ENCODE measurements at regions not wholly inside any gene's neighbourhood (a gene's known extent, or its start where the extent isn't known, plus 50 kb on each side); places are given as distances from the start of the nearest gene placed in this dataset.
"Not testable (repeated sequence)": the region's sequence is repeated elsewhere in the genome, so short reads cannot be mapped to it uniquely, and the experiment has no call there.

DNA sequence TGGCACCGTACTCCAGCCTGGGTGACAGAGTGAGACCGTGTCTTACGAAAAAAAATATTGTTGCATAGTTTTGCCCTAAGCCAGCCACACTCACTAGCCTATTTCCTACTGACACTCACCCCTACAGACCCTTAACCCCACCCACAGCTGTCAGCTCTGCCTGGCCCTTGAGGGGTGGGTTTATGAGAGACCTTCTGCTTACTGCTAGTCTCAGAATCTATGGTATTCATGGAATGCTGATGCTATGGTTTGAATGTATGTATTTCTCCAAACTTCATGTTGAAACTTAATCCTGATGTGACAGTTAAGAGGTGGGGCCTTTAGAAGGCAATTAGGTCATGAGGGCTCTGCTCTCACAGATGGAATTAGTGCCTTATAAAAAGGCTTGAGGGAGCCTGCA, 79.2 kb upstream of the LRCH1 start:
- TF ChIP-seq, protein P1, sequence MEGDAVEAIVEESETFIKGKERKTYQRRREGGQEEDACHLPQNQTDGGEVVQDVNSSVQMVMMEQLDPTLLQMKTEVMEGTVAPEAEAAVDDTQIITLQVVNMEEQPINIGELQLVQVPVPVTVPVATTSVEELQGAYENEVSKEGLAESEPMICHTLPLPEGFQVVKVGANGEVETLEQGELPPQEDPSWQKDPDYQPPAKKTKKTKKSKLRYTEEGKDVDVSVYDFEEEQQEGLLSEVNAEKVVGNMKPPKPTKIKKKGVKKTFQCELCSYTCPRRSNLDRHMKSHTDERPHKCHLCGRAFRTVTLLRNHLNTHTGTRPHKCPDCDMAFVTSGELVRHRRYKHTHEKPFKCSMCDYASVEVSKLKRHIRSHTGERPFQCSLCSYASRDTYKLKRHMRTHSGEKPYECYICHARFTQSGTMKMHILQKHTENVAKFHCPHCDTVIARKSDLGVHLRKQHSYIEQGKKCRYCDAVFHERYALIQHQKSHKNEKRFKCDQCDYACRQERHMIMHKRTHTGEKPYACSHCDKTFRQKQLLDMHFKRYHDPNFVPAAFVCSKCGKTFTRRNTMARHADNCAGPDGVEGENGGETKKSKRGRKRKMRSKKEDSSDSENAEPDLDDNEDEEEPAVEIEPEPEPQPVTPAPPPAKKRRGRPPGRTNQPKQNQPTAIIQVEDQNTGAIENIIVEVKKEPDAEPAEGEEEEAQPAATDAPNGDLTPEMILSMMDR (IDR thresholded peaks at IDR 0.05; ENCODE audit: insufficient read depth, low read length, poor library complexity, severe bottlenecking), result no peak
- no peak for DNase-seq (ENCODE audit: low read depth)
- Histone ChIP-seq H3K27me3 (ENCODE audit: control insufficient read depth, insufficient read depth, low read length) (no peaks in the 10 kb centered on the region), H3K36me3 (ENCODE audit: control insufficient read depth, insufficient read depth, low read length) (no peaks in the 10 kb centered on the region), H3K4me3 (ENCODE audit: low read depth, low read length) (no peak overlapping the region)

DNA sequence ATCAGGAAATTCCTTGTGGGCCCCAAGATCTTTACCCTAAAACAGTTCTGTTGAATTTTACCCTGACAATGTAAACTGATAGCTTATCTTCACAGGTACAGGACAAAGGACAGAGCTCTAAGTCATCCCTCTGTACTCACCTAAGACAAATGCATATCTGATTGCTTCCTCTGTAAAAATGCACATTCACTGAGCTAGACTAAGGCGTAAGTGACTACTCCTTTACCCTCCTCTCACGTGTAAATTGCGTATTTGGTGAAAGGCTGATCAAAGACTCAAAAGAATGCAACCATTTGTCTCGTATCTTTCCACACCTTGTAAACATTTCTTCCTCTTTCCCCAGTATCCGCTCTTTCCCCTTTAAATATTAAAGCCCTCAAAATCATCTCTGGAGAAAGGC, 80.6 kb upstream of the LRCH1 start:
- no peaks in the 10 kb centered on the region for H3K27me3 ChIP-seq (ENCODE audit: control insufficient read depth, insufficient read depth, low read length)
- DNase-seq (ENCODE audit: low read depth), result no peak
- no peaks in the 10 kb centered on the region for H3K36me3 ChIP-seq (ENCODE audit: control insufficient read depth, insufficient read depth, low read length)
- H3K4me3 ChIP-seq (ENCODE audit: low read depth, low read length), result no peak overlapping the region
- TF ChIP-seq, protein P1 (IDR thresholded peaks at IDR 0.05; ENCODE audit: insufficient read depth, low read length, poor library complexity, severe bottlenecking), result no peak

DNA sequence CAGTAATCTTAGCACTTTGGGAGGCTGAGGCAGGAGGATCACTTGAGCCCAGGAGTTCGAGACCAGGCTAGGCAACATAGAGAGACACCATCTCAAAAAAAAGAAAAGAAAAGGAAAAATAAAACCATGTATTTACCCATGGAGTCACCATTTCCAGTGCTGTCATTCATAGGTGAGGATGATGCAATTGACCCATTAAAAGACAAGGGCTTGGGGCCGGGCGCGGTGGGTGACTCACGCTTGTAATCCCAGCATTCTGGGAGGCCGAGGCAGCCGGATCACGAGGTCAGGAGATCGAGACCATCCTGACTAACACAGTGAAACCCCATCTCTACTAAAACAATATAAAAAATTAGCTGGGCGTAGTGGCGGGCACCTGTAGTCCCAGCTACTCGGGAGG, 82.6 kb upstream of the RUBCNL start:
- not testable (repeated sequence) for H3K36me3 ChIP-seq (ENCODE audit: control insufficient read depth, insufficient read depth, low read length); DNase-seq (ENCODE audit: low read depth); H3K4me3 ChIP-seq (ENCODE audit: low read depth, low read length); H3K27me3 ChIP-seq (ENCODE audit: control insufficient read depth, insufficient read depth, low read length)

DNA sequence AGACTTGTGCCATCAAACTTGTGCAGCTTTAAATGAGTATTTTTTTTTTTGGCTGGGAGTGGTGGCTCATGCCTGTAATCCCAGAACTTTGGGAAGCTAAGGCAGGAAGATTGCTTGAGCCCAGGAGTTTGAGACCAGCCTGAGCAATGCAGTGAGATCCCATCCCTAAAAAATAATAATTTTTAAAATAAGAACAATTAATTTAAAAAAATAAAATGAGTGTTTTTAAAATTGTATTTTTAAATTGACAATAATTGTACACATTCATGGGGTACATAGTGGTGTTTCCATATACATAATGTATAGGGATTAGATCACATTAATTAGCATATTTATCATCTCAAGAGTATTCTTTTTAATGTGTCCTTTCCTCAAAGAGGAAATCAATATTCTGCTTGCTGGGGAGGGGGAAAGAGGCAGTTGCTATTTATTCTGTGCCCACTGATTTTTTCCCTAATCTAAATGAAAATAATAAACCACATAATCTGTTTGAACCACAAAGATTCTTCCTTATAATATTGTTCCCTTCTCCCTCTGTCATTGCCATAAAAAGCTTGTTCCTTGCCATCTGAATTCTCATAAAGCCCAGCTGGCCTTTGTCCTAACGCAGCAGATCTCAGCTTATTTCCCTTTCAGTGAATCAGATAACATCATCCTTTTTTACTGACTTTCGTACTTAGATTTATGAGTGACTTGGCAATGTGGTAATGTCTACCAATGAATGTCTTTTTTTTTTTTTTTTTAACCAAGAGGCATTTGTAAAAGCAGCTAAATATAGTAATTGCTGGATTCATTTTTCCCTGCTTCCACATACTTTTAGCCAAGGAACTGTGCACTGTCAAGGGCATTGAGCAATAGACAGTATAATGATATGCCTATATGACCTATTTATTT, 81.8 kb upstream of the RUBCNL start:
- H3K27me3 ChIP-seq (ENCODE audit: control insufficient read depth, insufficient read depth, low read length), result no peaks in the 10 kb centered on the region
- no peak overlapping the region for H3K4me3 ChIP-seq (ENCODE audit: low read depth, low read length)
- peak; percentile 10 for DNase-seq (ENCODE audit: low read depth)
- H3K36me3 ChIP-seq (ENCODE audit: control insufficient read depth, insufficient read depth, low read length), result no peaks in the 10 kb centered on the region
- TF ChIP-seq, protein P1 (IDR thresholded peaks at IDR 0.05; ENCODE audit: insufficient read depth, low read length, poor library complexity, severe bottlenecking), result no peak

DNA sequence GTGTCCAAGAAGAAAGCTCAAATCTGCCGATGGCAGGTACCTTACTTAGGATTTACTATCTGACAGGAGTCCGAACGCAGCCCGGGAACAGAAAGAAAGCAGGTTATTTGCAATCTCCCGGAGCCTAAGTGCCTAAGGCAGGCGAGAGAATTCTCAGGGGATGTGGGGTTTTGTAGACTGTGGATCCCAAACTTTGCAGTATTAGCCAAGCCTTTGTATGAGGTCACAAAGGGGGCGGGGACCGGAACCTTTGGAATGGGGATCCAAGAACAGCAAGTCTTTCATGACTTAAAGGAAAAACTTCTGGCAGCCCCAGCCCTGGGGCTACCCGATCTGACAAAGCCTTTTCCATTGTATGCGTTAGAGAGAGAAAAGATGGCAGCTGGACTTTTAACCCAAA, 80.6 kb upstream of the RUBCNL start:
- H3K36me3 ChIP-seq (ENCODE audit: control insufficient read depth, insufficient read depth, low read length); H3K4me3 ChIP-seq (ENCODE audit: low read depth, low read length); DNase-seq (ENCODE audit: low read depth); H3K27me3 ChIP-seq (ENCODE audit: control insufficient read depth, insufficient read depth, low read length): not testable (repeated sequence)

DNA sequence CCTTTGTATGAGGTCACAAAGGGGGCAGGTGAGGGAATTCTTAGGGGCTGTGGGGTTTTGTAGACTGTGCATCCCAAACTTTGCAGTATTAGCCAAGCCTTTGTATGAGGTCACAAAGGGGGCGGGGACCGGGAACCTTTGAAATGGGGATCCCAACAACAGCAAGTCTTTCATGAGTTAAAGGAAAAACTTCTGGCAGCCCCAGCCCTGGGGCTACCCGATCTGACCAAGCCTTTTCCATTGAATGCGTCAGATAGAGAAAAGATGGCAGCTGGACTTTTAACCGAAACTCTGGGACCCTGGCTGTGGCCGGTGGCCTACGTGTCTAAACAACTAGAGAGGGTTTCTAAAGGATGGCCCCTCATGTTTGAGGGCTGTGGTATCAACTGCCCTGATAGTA, 79.0 kb upstream of the RUBCNL start:
- H3K36me3 ChIP-seq (ENCODE audit: control insufficient read depth, insufficient read depth, low read length); H3K27me3 ChIP-seq (ENCODE audit: control insufficient read depth, insufficient read depth, low read length); DNase-seq (ENCODE audit: low read depth); H3K4me3 ChIP-seq (ENCODE audit: low read depth, low read length): not testable (repeated sequence)

DNA sequence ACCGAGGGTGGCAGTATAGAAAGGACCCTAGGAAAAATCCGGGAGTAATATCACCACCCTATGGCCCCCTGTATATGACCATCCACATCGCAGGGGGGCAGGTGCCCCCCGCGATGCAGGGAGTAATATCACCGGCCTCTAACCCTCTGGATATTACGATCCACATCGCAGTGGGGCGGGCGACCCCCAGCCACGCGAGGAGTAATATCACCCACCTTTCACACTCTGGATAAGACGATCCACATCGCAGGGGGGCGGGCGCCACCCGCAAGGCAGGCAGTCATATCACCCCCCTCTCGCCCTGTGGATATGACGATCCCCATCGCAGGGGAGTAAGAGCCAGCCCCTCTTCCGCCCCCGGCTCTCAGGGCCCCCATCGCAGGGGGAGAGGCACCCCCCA, 76.7 kb upstream of the RUBCNL start:
- no peak overlapping the region for H3K4me3 ChIP-seq (ENCODE audit: low read depth, low read length)
- no peaks in the 10 kb centered on the region for H3K36me3 ChIP-seq (ENCODE audit: control insufficient read depth, insufficient read depth, low read length)
- H3K27me3 ChIP-seq (ENCODE audit: control insufficient read depth, insufficient read depth, low read length), result no peaks in the 10 kb centered on the region
- TF ChIP-seq, protein P1 (IDR thresholded peaks at IDR 0.05; ENCODE audit: insufficient read depth, low read length, poor library complexity, severe bottlenecking), result no peak
- no peak for DNase-seq (ENCODE audit: low read depth)

DNA sequence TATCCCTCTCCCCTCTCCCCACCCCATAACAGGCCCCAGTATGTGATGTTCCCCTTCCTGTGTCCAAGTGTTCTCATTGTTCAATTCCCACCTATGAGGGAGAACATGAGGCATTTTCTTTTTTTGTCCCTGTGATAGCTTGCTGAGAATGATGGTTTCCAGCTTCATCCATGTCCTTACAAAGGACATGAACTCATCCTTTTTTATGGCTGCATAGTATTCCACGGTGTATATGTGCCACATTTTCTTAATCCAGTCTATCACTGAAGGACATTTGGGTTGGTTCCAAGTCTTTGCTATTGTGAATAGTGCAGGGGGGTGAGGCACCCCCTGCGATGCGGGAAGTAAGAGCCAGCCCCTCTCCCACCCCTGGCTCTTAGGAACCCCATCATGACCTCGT, 73.2 kb upstream of the RUBCNL start:
- not testable (repeated sequence) for H3K36me3 ChIP-seq (ENCODE audit: control insufficient read depth, insufficient read depth, low read length); DNase-seq (ENCODE audit: low read depth); H3K4me3 ChIP-seq (ENCODE audit: low read depth, low read length); H3K27me3 ChIP-seq (ENCODE audit: control insufficient read depth, insufficient read depth, low read length)

DNA sequence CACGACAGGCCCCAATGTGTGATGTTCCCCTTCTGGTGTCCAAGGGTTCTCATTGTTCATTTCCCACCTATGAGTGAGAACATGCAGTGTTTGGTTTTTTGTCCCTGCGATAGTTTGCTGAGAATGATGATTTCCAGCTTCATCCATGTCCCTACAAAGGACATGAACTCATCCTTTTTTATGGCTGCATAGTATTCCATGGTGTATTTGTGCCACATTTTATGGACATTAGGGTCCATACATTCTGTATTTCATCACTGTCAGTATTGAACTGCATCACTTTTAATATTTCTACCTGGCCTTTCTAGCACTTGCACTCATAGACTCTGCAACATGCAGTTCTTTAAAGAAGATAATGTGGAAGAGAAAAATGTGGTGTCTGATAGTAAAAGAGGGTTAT, 70.2 kb upstream of the RUBCNL start:
- not testable (repeated sequence) for H3K27me3 ChIP-seq (ENCODE audit: control insufficient read depth, insufficient read depth, low read length); DNase-seq (ENCODE audit: low read depth); H3K4me3 ChIP-seq (ENCODE audit: low read depth, low read length); H3K36me3 ChIP-seq (ENCODE audit: control insufficient read depth, insufficient read depth, low read length)

All from kidney epithelial cell (primary cell).